ENCODE measurements at regions not wholly inside any gene's neighbourhood (a gene's known extent, or its start where the extent isn't known, plus 50 kb on each side); places are given as distances from the start of the nearest gene placed in this dataset.

DNA sequence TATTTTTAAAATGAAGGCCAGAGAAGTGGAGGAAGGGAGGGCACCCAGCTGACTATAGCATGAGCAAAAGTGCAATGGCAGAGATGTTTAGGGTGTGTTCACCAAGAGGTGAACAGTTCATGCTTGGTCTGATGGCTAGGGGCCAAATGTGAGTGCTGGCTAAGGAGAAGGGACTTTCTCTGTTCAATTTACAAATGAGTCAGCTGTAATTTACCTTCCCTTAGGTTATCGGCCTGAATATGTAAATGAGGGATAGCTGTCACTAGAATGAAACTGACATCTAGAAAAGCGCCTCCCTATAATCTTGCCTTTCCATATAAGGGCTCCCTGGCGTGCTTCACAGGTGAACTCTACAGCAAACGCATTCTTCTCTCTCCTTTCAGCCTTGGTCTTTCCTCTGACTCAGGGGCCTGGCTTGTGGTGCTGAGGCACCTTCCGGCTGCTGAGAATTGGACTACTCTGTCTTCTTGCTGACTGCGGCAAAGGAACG lies 114.7 kb upstream of the BACH2 start:
- Histone ChIP-seq H3K9ac (ENCODE audit: low read length) (no peak overlapping the region), H3K36me3 (ENCODE audit: insufficient read depth, low read length) (no peaks in the 10 kb centered on the region), H3K9me3 (ENCODE audit: insufficient read depth, low read depth, low read length) (no peaks in the 10 kb centered on the region), H3K27ac (ENCODE audit: low read depth, low read length) (peak overlapping the region; percentile 15), H3K27me3 (ENCODE audit: insufficient read depth, low read length) (no peaks in the 10 kb centered on the region), H3K4me2 (ENCODE audit: low read length) (peak overlapping the region; percentile 46), H4K20me1 (ENCODE audit: insufficient read depth, low read length) (no peaks in the 10 kb centered on the region), H2AFZ (ENCODE audit: low read depth, low read length) (no peak overlapping the region), H3K4me1 (ENCODE audit: insufficient read depth, low read length) (peaks cover 25% of the 10 kb centered on the region), H3K79me2 (ENCODE audit: insufficient read depth, low read length) (no peaks in the 10 kb centered on the region), H3K4me3 (ENCODE audit: insufficient read depth, low read depth, low read length) (no peak overlapping the region)
- H3K9me3 Mint-ChIP-seq (ENCODE audit: unreplicated experiment) = peaks cover 2% of the 10 kb centered on the region
- no peaks in the 10 kb centered on the region for H3K27me3 Mint-ChIP-seq (ENCODE audit: low read depth, unreplicated experiment)
- peaks cover 25% of the 10 kb centered on the region for H3K4me1 Mint-ChIP-seq (ENCODE audit: low read depth, unreplicated experiment)
- H3K27ac Mint-ChIP-seq (ENCODE audit: unreplicated experiment) = no peak overlapping the region
- H3K36me3 Mint-ChIP-seq (ENCODE audit: low read depth, unreplicated experiment) = no peaks in the 10 kb centered on the region
- DNase-seq (ENCODE audit: low read depth) (peak; percentile 64), FAIRE-seq (no peak)
- TF ChIP-seq, protein P1, sequence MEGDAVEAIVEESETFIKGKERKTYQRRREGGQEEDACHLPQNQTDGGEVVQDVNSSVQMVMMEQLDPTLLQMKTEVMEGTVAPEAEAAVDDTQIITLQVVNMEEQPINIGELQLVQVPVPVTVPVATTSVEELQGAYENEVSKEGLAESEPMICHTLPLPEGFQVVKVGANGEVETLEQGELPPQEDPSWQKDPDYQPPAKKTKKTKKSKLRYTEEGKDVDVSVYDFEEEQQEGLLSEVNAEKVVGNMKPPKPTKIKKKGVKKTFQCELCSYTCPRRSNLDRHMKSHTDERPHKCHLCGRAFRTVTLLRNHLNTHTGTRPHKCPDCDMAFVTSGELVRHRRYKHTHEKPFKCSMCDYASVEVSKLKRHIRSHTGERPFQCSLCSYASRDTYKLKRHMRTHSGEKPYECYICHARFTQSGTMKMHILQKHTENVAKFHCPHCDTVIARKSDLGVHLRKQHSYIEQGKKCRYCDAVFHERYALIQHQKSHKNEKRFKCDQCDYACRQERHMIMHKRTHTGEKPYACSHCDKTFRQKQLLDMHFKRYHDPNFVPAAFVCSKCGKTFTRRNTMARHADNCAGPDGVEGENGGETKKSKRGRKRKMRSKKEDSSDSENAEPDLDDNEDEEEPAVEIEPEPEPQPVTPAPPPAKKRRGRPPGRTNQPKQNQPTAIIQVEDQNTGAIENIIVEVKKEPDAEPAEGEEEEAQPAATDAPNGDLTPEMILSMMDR (IDR thresholded peaks at IDR 0.05; ENCODE audit: insufficient read depth, low read depth, low read length) = no peak
- TF ChIP-seq EZH2 (IDR thresholded peaks at IDR 0.05; ENCODE audit: insufficient read depth, low read length) = no peak
- no peak overlapping the region for H3K4me3 Mint-ChIP-seq (ENCODE audit: unreplicated experiment)

DNA sequence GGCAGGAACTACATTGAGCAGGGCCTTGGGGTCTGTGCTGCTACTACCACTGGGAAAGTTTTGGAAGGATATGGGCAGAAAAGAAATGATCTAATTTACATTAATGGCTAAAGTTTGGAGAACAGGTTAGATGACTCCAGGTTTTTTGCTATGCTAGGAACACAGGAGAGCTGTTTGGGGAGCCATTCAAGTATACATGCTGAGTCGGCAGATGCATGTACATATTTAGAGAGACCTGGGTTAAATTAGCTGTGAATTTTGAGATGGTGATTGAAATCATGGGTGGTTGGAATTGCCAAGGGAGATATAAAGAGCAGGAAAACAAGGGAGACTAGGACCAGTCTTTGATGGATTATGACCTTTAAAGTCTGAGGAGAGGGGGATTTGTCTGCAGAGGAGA lies 113.1 kb upstream of the BACH2 start:
- Histone ChIP-seq H4K20me1 (ENCODE audit: insufficient read depth, low read length) (no peaks in the 10 kb centered on the region), H3K9ac (ENCODE audit: low read length) (no peak overlapping the region), H3K4me2 (ENCODE audit: low read length) (no peak overlapping the region), H3K27ac (ENCODE audit: low read depth, low read length) (no peak overlapping the region), H3K79me2 (ENCODE audit: insufficient read depth, low read length) (no peaks in the 10 kb centered on the region), H3K4me1 (ENCODE audit: insufficient read depth, low read length) (peaks cover 28% of the 10 kb centered on the region), H3K4me3 (ENCODE audit: insufficient read depth, low read depth, low read length) (no peak overlapping the region), H3K36me3 (ENCODE audit: insufficient read depth, low read length) (no peaks in the 10 kb centered on the region), H3K27me3 (ENCODE audit: insufficient read depth, low read length) (no peaks in the 10 kb centered on the region), H2AFZ (ENCODE audit: low read depth, low read length) (no peak overlapping the region), H3K9me3 (ENCODE audit: insufficient read depth, low read depth, low read length) (no peaks in the 10 kb centered on the region)
- Mint-ChIP-seq H3K36me3 (ENCODE audit: low read depth, unreplicated experiment) (no peaks in the 10 kb centered on the region), H3K27ac (ENCODE audit: unreplicated experiment) (no peak overlapping the region), H3K4me1 (ENCODE audit: low read depth, unreplicated experiment) (peaks cover 37% of the 10 kb centered on the region), H3K4me3 (ENCODE audit: unreplicated experiment) (no peak overlapping the region), H3K9me3 (ENCODE audit: unreplicated experiment) (peaks cover 2% of the 10 kb centered on the region), H3K27me3 (ENCODE audit: low read depth, unreplicated experiment) (no peaks in the 10 kb centered on the region)
- no peak for FAIRE-seq
- TF ChIP-seq, protein P1 (IDR thresholded peaks at IDR 0.05; ENCODE audit: insufficient read depth, low read depth, low read length) = no peak
- no peak for TF ChIP-seq EZH2 (IDR thresholded peaks at IDR 0.05; ENCODE audit: insufficient read depth, low read length)
- no peak for DNase-seq (ENCODE audit: low read depth)

DNA sequence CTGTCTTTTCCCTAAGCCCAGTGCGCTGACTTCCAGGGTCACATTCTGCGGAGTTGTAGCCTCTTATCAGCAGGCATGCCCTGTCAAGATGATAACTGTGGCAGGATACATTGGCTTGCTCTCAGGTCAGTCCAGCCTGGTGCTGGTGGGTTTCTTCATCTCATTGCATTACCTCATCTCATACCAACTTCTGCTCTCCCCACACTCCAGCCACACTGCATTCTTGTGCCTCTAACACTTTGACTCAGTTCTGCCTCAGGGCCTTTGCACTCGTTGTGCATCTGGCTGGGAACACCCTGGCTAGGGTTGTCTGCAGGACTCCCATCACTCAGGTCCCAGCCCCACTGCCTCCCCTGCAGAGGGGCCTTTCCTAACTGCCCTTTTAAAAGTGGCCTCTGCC lies 110.3 kb upstream of the BACH2 start:
- no peaks in the 10 kb centered on the region for H3K36me3 Mint-ChIP-seq (ENCODE audit: low read depth, unreplicated experiment)
- DNase-seq (ENCODE audit: low read depth) = peak; percentile 41

More for the DNA sequence above, 110.3 kb upstream of the BACH2 start:
- Mint-ChIP-seq H3K27me3 (ENCODE audit: low read depth, unreplicated experiment) (no peaks in the 10 kb centered on the region), H3K9me3 (ENCODE audit: unreplicated experiment) (peaks cover 2% of the 10 kb centered on the region), H3K4me3 (ENCODE audit: unreplicated experiment) (no peak overlapping the region), H3K27ac (ENCODE audit: unreplicated experiment) (peak overlapping the region; percentile 69), H3K4me1 (ENCODE audit: low read depth, unreplicated experiment) (peaks cover 44% of the 10 kb centered on the region)
- Histone ChIP-seq H3K27me3 (ENCODE audit: insufficient read depth, low read length) (no peaks in the 10 kb centered on the region), H3K36me3 (ENCODE audit: insufficient read depth, low read length) (no peaks in the 10 kb centered on the region), H3K79me2 (ENCODE audit: insufficient read depth, low read length) (no peaks in the 10 kb centered on the region), H3K9ac (ENCODE audit: low read length) (no peak overlapping the region), H2AFZ (ENCODE audit: low read depth, low read length) (no peak overlapping the region), H3K4me1 (ENCODE audit: insufficient read depth, low read length) (peaks cover 32% of the 10 kb centered on the region), H4K20me1 (ENCODE audit: insufficient read depth, low read length) (no peaks in the 10 kb centered on the region), H3K9me3 (ENCODE audit: insufficient read depth, low read depth, low read length) (no peaks in the 10 kb centered on the region), H3K4me2 (ENCODE audit: low read length) (no peak overlapping the region), H3K4me3 (ENCODE audit: insufficient read depth, low read depth, low read length) (no peak overlapping the region), H3K27ac (ENCODE audit: low read depth, low read length) (no peak overlapping the region)
- no peak for TF ChIP-seq EZH2 (IDR thresholded peaks at IDR 0.05; ENCODE audit: insufficient read depth, low read length)
- TF ChIP-seq, protein P1 (IDR thresholded peaks at IDR 0.05; ENCODE audit: insufficient read depth, low read depth, low read length) = no peak
- FAIRE-seq = no peak
